Erythroblast (primary cell): ENCODE measurements at regions not wholly inside any gene's neighbourhood (a gene's known extent, or its start where the extent isn't known, plus 50 kb on each side); places are given as distances from the start of the nearest gene placed in this dataset.

Experiments
- GATA1 ChIP-seq: IDR thresholded peaks from 2 replicates; pipeline ENCODE4 v1.6.1; 2011; ENCODE audit warnings: low read depth, mild to moderate bottlenecking, control low read depth, low read length, moderate library complexity
- POLR2A ChIP-seq: IDR thresholded peaks from 2 replicates; pipeline ENCODE4 v1.6.1; 2011; ENCODE audit warnings: mild to moderate bottlenecking, low read length

- TF ChIP-seq POLR2A (no peak), GATA1 (no peak)
These were observed 203.4 kb upstream of the ZNF536 start for GRCh38 chr19:30168760-30169159.
